Adrenal gland (tissue), 9 donors: ENCODE measurements at regions not wholly inside any gene's neighbourhood (a gene's known extent, or its start where the extent isn't known, plus 50 kb on each side); places are given as distances from the start of the nearest gene placed in this dataset.

Source experiments
- DNase-seq, 7 donors: peaks; one replicate each; pipeline ENCODE4 v3.0.0-alpha.2; 2019 to 2020
- H3K27ac ChIP-seq, 5 donors: fragments of 200-600 bp; sonication (generic) in 4 of 5; 1 replicate in 3 of 5; 2 replicates in 2 of 5; pipeline versions ENCODE4 v1.5.1 to v1.8.0; 2016 to 2020; ENCODE audit warnings: mild to moderate bottlenecking in 1 of 5
- H3K27me3 ChIP-seq: fragments of 200-600 bp; 2 replicates; pipeline ENCODE4 v1.8.0; 2021
- H3K36me3 ChIP-seq, 2 donors: fragments of 200-600 bp; replicated peaks in 1 of 2; 1 replicate in 1 of 2; 2 replicates in 1 of 2; pipeline versions ENCODE4 v1.5.1 to v1.8.0; 2018 to 2022
- H3K4me1 ChIP-seq, 2 donors: fragments of 200-600 bp; replicated peaks in 1 of 2; 1 replicate in 1 of 2; 2 replicates in 1 of 2; pipeline versions ENCODE4 v1.5.1 to v1.8.0; 2018 to 2021
- H3K4me3 ChIP-seq, 4 donors: fragments of 200-600 bp; sonication (generic) in 3 of 4; one replicate each; pipeline ENCODE4 v1.5.1; 2016 to 2018
- H3K9me3 ChIP-seq, 3 donors: fragments of 200-600 bp; sonication (generic) in 1 of 3; replicated peaks in 1 of 3; 1 replicate in 2 of 3; 2 replicates in 1 of 3; pipeline versions ENCODE4 v1.5.1 to v1.8.0; 2016 to 2021
- POLR2A ChIP-seq, 2 donors: fragments of 450-650 bp; IDR thresholded peaks; one replicate each; pipeline ENCODE4 v1.6.1; 2017; ENCODE audit warnings: antibody characterized with exemption in 2 of 2, mild to moderate bottlenecking in 2 of 2, moderate library complexity in 1 of 2
- WGBS, 4 donors: extraction: QIAGEN DNeasy Blood & Tissue Kit in 2 of 4; methylation state at CpG; one replicate each; pipeline versions ENCODE4 v1.1.5 to v1.1.7; 2013 to 2017; 5-methylcytosine and 5-hydroxymethylcytosine counted together
- intact Hi-C, 2 donors: fragments of 100-400 bp; cut with DNase I; formaldehyde crosslinking; loops; one replicate each; pipeline versions ENCODE4 v1.14.1 to v1.15.0; 2022 to 2023
- TF ChIP-seq, protein P1 (sequence below), 6 experiments: fragments of 450-650 bp in 4 of 6; fragments of 200-600 bp in 2 of 6; sonication (generic) in 1 of 6; IDR thresholded peaks; 1 replicate in 5 of 6; 2 replicates in 1 of 6; pipeline versions ENCODE4 v1.5.1 to v1.8.0; 2016 to 2021; ENCODE audit warnings: antibody characterized with exemption in 6 of 6, mild to moderate bottlenecking in 2 of 6, moderate library complexity in 1 of 6
- donor health status: healthy with polysubstance abuse.
- donor health status: Bipolar disorder and iron deficiency.
- donor health status: DM: yes; HTN: yes; CAD: no.
- donor health status: DM: no; HTN: no; CAD: no.
- donor health status: DM: no; HTN: no; CAD: no.

DNA sequence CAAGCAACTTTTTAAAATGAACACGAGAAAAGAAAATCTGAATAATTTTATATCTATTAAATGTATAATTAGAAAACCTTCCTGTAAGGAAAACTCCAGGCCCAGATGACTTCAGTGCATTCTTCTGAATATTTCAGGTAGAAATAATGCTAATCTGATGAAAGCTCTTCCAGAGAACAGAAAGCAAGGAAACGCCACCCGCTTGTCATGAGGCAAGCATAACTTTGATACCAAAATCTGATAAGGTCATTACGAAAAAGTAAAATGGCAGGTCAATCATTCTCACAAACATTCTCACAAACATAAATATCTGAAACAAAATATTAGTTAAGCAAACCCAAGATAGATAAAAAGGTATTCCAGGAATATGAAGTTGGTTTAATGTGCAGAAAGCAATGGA is 60.6 kb upstream of the PCSK6 start:
- 73 to 82% (median 80%) methylated on average over 4 of the region's 4 CpGs for WGBS, 4 donors
- no peak overlapping the region for H3K27ac ChIP-seq
- H3K27me3 ChIP-seq = peaks cover 7% of the 10 kb centered on the region
- no peaks in the 10 kb centered on the region for H3K36me3 ChIP-seq
- DNase-seq = no peak
- H3K9me3 ChIP-seq = no peaks in the 10 kb centered on the region
- no peaks in the 10 kb centered on the region for H3K4me1 ChIP-seq
- intact Hi-C loops = no loop called here
- TF ChIP-seq POLR2A (IDR thresholded peaks at IDR 0.05) = no peak
- TF ChIP-seq, protein P1, sequence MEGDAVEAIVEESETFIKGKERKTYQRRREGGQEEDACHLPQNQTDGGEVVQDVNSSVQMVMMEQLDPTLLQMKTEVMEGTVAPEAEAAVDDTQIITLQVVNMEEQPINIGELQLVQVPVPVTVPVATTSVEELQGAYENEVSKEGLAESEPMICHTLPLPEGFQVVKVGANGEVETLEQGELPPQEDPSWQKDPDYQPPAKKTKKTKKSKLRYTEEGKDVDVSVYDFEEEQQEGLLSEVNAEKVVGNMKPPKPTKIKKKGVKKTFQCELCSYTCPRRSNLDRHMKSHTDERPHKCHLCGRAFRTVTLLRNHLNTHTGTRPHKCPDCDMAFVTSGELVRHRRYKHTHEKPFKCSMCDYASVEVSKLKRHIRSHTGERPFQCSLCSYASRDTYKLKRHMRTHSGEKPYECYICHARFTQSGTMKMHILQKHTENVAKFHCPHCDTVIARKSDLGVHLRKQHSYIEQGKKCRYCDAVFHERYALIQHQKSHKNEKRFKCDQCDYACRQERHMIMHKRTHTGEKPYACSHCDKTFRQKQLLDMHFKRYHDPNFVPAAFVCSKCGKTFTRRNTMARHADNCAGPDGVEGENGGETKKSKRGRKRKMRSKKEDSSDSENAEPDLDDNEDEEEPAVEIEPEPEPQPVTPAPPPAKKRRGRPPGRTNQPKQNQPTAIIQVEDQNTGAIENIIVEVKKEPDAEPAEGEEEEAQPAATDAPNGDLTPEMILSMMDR (IDR thresholded peaks at IDR 0.05) = no peak
- H3K4me3 ChIP-seq = no peak overlapping the region

- TF ChIP-seq, protein P1 (IDR thresholded peaks at IDR 0.05) = no peak
- TF ChIP-seq POLR2A (IDR thresholded peaks at IDR 0.05) = no peak
- no peaks in the 10 kb centered on the region for H3K4me1 ChIP-seq
- intact Hi-C loops = no loop called here
- no peaks in the 10 kb centered on the region for H3K9me3 ChIP-seq
- no peaks in the 10 kb centered on the region for H3K36me3 ChIP-seq
- no peak for DNase-seq
- WGBS, 4 donors = 64 to 71% (median 69%) methylated on average over 8 of the region's 8 CpGs
- no peak overlapping the region for H3K27ac ChIP-seq
- H3K27me3 ChIP-seq = peaks cover 7% of the 10 kb centered on the region
- no peak overlapping the region for H3K4me3 ChIP-seq
These were observed 60.1 kb upstream of the PCSK6 start for GRCh38 chr15:101549647-101550046.

- H3K36me3 ChIP-seq = no peaks in the 10 kb centered on the region
- DNase-seq = no peak
- 80 to 87% (median 84%) methylated on average over 2 of the region's 2 CpGs for WGBS, 4 donors
- no peak overlapping the region for H3K4me3 ChIP-seq
- no peaks in the 10 kb centered on the region for H3K4me1 ChIP-seq
- intact Hi-C loops = no loop called here
- peaks cover 6% of the 10 kb centered on the region for H3K27me3 ChIP-seq
- no peaks in the 10 kb centered on the region for H3K9me3 ChIP-seq
- TF ChIP-seq, protein P1 (IDR thresholded peaks at IDR 0.05) = no peak
- no peak for TF ChIP-seq POLR2A (IDR thresholded peaks at IDR 0.05)
- no peak overlapping the region for H3K27ac ChIP-seq
These were observed 58.2 kb upstream of the PCSK6 start for GRCh38 chr15:101547737-101548136.

DNA sequence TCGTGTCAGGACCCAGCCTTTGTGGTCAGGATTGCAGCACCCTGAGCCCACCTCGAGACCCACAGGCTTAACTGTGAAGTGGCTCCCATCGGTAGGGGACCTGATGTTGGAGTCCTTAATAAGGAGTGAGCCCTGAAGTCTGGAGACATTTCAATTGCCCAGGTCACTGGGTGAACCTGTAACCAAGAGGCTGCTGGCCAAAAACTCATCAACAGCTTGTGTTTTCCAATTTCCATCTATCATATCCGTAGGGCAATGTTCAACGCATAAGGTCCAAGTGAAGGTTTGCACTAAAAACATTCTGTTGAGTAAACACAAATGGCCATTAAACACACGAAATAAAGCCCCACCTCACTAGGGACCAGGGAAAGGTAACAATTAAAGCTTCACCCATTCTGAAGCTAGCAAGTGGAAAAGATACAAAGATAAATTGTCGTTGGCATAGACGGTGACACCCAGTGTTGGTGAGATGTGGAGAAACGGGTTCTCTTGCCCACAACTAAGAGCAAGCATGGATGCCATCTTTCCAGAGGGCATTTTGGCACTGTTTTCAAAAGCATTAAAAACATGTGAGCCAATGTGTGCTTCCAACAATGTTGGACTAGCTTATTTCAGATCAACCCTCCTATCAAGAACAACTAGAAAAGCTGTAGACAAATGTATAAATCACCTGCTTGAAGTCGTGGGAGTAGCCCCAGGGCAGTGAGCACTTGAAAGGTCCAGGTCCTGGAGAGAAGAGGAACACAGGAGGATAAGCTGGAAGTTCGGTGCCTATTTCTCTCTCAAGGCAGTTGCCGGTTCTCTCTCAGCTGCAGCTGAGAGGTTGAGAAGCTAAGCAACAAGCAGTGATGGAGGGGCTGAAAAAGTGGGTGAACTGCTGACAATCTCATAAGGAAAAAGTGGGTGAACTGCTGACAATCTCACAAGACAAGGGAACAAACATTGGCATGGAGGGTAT is 56.3 kb upstream of the PCSK6 start:
- 63 to 75% (median 67%) methylated on average over 12 of the region's 12 CpGs for WGBS, 4 donors
- Histone ChIP-seq H3K27ac (no peak overlapping the region), H3K36me3 (no peaks in the 10 kb centered on the region), H3K9me3 (no peaks in the 10 kb centered on the region), H3K4me3 (no peak overlapping the region), H3K27me3 (no peaks in the 10 kb centered on the region), H3K4me1 (no peaks in the 10 kb centered on the region)
- TF ChIP-seq, protein P1 (IDR thresholded peaks at IDR 0.05) = no peak
- no peak for TF ChIP-seq POLR2A (IDR thresholded peaks at IDR 0.05)
- DNase-seq = no peak
- intact Hi-C loops = no loop called here
